ENCODE measurements at regions not wholly inside any gene's neighbourhood (a gene's known extent, or its start where the extent isn't known, plus 50 kb on each side); places are given as distances from the start of the nearest gene placed in this dataset.
A peak's percentile ranks its signal among the peaks of the same experiment; 100 is the strongest.

GRCh38 chr22:35138521-35138920 is 72.6 kb downstream of the ISX start:
- H3K4me3 ChIP-seq (ENCODE audit: low read depth, low read length) = no peak overlapping the region
- no peak for TF ChIP-seq CTCF (IDR thresholded peaks at IDR 0.05; ENCODE audit: insufficient read depth, low read depth, low read length)
- DNase-seq (ENCODE audit: low read depth) = no peak

- no peak overlapping the region for H3K4me3 ChIP-seq (ENCODE audit: low read depth, low read length)
- DNase-seq (ENCODE audit: low read depth) = no peak
- no peak for TF ChIP-seq CTCF (IDR thresholded peaks at IDR 0.05; ENCODE audit: insufficient read depth, low read depth, low read length)
Observed at GRCh38 chr22:35140879-35141745, 75.2 kb downstream of the ISX start.

GRCh38 chr22:35148381-35148780 is 82.4 kb downstream of the ISX start:
- no peak for TF ChIP-seq CTCF (IDR thresholded peaks at IDR 0.05; ENCODE audit: insufficient read depth, low read depth, low read length)
- H3K4me3 ChIP-seq (ENCODE audit: low read depth, low read length) = no peak overlapping the region
- DNase-seq (ENCODE audit: low read depth) = no peak

GRCh38 chr22:35148866-35149548 is 83.0 kb downstream of the ISX start:
- no peak for DNase-seq (ENCODE audit: low read depth)
- no peak overlapping the region for H3K4me3 ChIP-seq (ENCODE audit: low read depth, low read length)
- no peak for TF ChIP-seq CTCF (IDR thresholded peaks at IDR 0.05; ENCODE audit: insufficient read depth, low read depth, low read length)

GRCh38 chr22:35150183-35151107 is 84.5 kb downstream of the ISX start:
- no peak overlapping the region for H3K4me3 ChIP-seq (ENCODE audit: low read depth, low read length)
- peak; percentile 75 for TF ChIP-seq CTCF (IDR thresholded peaks at IDR 0.05; ENCODE audit: insufficient read depth, low read depth, low read length)
- peak; percentile 44 for DNase-seq (ENCODE audit: low read depth)

- TF ChIP-seq CTCF (IDR thresholded peaks at IDR 0.05; ENCODE audit: insufficient read depth, low read depth, low read length) = no peak
- H3K4me3 ChIP-seq (ENCODE audit: low read depth, low read length) = no peak overlapping the region
- DNase-seq (ENCODE audit: low read depth) = no peak
Observed at GRCh38 chr22:35152316-35152715, 86.4 kb downstream of the ISX start.

Measured in fibroblast of villous mesenchyme (primary cell).